GM21723 (cell line): ENCODE measurements at regions not wholly inside any gene's neighbourhood (a gene's known extent, or its start where the extent isn't known, plus 50 kb on each side); places are given as distances from the start of the nearest gene placed in this dataset.
"Not testable (repeated sequence)": the region's sequence is repeated elsewhere in the genome, so short reads cannot be mapped to it uniquely, and the experiment has no call there.

Experiments used
- ATAC-seq: cut with Tn5 transposase; IDR thresholded peaks from one replicate; pipeline ENCODE4 v1.9.1; 2021; ENCODE audit warnings: mild to moderate bottlenecking, moderate library complexity; ENCODE audit not compliant: unreplicated experiment

DNA sequence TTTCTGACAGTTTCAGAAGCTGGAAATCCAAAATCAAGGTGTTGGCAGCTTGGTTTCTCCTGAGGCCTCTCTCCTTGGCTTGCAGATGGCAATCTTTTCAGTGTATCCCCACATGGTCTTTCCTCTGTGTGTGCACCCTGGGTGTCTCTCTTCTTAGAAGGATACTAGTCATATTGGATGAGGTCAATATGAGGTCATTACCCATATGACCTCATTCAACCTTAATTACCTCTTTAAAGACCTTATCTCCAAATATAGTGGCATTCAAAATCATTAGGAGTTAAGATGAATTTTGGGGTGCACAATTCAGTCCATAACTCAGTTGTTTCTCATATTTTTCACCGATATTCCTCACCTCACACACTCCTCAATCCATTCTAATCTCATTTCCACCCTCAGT is 92.4 kb upstream of the TGM3 start:
- ATAC-seq, result no peak

GRCh38 chr20:2204021-2204420 is 91.8 kb upstream of the TGM3 start:
- ATAC-seq, result no peak

GRCh38 chr20:2206957-2207769 is 88.6 kb upstream of the TGM3 start:
- peak; percentile 74 for ATAC-seq

- ATAC-seq, result peak; percentile 28
These were observed 88.1 kb upstream of the TGM3 start for GRCh38 chr20:2207770-2208097.

GRCh38 chr20:2208897-2209296 is 86.9 kb upstream of the TGM3 start:
- ATAC-seq, result no peak

GRCh38 chr20:2210646-2211552 is 84.9 kb upstream of the TGM3 start:
- ATAC-seq, result no peak

DNA sequence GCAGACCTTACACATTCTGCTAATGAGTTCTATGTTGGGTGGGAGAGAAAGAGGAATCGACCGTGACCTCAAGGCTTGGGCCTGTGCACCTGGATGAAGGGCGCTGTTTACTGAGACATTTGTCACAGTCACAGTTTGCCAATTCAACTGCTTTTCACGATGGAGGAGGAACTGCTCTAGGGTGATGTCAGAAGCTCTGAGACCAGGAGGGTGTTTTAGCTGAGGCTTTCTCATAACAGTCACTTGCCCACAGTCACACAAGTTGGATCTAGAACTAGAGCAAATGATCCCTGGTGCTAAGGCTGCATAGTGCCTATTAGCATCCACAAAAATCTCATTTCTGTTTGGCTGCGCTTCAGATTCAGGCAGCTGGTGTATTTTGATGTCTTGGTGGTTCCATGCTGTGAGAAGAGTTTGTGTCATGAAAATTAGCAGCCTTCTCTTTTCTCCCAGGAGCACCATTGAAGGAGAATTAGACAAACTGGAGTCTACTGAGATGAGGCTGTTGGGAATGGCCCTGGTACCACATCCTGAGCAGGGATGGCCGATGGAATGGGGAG is 83.3 kb upstream of the TGM3 start:
- ATAC-seq, result no peak

DNA sequence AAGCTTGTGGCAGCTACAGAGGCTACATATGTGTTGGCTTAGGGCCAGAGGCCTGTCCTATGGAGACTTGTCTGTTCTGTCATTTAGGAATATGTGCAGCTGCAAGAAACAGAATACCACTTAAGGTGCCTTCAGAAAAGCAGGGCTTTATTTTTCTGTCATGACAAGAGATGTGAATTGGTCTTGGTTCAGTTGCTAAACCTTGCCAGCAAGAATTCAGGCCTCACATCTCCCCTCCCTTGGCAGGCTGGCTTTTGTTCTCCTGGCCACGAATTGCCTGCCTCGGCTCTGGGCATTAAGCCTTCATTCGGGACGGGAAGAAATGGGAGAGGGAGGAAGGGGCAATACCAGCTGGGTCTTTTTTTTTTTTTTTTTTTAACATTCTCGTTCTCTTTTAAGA is 82.4 kb upstream of the TGM3 start:
- ATAC-seq, result no peak

- ATAC-seq, result no peak
These were observed 77.8 kb upstream of the TGM3 start for GRCh38 chr20:2217857-2218539.

DNA sequence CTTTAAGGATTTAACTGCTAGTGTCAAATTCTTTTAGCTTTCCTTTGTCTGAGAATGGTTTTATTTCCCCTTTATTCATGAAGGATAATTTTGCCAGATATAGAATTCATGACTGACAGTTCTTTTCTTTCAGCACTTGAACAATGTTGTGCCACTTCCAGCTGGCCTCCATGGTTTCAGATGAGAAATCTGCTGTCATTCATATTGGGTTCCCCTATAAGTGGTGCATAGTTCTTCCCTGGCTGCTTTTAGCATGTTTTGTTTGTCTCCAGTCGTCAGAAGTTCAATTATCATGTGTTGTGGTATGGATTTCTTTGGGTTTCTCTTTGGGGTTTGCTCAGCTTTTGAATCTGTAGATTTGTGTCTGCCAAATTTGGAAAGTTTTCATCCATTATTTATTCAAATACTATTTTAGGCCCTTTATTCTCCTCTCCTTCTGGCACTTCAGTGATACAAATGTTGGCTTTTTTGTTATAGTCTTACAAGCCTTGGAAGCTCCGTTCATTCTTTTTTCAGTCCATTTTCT is 76.3 kb upstream of the TGM3 start:
- ATAC-seq, result no peak

DNA sequence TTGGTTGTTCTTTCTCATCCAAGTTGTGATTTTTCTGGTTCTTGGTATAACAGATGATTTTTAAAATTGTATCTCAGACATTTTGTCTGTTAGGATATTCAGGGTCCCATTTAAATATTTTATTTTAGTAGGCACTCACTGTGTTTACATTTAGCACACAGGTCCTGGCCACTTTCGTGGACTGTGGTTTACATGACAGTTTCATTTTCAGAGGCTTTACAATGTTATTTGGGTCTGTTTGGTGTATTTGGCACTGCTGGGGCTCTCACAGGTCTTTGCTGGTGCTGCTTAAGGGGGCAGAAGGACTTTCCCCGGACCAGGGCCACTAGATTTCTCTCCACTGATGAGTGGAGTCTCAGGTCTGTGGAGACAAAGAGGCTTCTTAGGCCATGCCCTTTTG is 75.5 kb upstream of the TGM3 start:
- no peak for ATAC-seq

DNA sequence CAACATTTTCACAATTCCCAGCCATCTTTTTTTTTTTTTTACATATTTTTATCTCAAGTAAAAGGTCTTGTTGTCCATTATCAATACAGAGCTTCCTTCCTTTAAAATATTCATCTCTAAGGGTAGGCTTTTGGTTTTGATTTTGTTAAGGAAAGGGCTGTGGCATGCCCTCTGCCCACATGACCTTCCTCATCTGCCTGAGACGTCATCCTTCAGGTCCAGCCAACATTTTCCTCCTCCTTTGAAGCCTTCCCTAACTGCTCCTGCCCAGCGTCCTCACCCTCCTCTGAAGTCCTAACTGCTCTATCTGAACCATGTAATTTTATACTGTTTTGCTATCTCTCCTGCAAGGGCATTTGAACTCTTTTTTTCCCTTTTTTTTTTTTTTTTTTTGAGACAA is 73.9 kb upstream of the TGM3 start:
- no peak for ATAC-seq

DNA sequence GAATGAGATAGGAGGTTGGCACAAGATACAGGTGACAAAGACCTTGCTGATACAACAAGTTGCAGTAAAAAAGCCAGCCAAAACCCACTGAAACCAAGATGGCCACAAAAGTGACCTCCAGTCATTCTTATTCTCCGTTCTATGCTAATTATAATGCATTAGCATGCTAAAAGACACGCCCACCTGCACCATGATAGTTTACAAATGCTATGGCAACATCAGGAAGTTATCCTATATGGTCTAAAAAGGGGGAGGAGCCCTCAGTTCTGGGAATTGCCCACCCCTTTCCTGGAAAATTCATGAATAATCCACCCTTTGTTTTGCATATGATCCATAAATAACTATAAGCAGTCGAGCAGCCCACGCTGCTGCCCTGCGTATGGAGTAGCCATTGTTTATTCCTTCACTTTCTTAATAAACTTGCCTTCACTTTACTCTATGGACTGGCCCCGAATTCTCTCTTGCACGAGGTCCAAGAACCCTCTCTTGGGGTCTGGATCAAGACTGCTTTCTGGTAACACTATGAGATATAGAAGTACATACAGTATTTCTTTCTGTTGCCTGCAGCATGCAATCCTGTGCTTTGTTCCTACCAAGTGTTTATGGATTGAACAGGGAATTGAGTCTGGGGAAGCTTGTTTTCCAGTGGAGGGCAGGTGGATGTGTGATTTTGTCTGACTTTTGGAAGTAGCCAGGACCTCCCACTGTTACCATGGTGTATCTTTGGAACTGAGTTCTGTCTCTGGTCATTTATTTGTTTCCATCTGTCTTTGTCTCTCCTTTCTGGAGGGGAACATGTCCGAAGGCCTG is 72.0 kb upstream of the TGM3 start:
- no peak for ATAC-seq

GRCh38 chr20:2224368-2224639 is 71.5 kb upstream of the TGM3 start:
- ATAC-seq, result no peak

DNA sequence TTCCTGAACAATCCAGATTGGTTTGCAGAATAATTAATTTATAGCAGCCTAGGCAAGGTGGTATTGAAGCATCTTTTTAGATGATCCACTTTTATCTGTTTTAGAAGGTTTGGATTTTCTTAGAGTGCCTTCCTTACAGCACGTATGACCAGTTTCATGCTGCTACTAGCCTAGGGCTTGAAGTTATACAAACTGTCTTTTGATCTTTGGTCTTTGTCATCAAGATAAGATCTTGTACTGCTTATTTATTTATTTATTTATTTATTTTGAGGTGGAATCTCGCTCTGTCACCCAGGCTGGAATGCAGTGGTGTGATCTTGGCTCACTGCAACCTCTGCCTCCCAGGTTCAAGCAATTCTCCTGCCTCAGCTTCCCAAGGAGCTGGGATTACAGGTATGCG is 68.5 kb upstream of the TGM3 start:
- not testable (repeated sequence) for ATAC-seq

DNA sequence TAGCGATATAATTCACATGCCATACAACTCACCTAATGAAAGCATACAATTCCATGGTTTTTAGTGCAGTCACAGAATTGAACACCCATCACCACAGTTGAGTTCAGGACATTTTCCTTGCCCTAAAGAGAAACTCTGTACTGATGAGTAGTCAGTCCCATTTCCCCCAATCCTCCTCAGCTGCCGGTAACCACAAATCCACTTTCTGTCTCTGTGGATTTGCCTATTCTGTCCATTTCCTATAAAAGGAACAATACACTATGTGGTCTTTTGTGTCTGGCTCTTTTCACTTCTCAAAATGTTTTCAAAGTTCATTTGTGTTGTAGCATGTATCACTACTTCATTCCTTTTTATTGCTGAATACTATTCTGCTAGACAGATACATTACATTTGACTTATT is 67.9 kb upstream of the TGM3 start:
- no peak for ATAC-seq

- ATAC-seq, result no peak
These were observed 66.9 kb upstream of the TGM3 start for GRCh38 chr20:2228926-2229325.

DNA sequence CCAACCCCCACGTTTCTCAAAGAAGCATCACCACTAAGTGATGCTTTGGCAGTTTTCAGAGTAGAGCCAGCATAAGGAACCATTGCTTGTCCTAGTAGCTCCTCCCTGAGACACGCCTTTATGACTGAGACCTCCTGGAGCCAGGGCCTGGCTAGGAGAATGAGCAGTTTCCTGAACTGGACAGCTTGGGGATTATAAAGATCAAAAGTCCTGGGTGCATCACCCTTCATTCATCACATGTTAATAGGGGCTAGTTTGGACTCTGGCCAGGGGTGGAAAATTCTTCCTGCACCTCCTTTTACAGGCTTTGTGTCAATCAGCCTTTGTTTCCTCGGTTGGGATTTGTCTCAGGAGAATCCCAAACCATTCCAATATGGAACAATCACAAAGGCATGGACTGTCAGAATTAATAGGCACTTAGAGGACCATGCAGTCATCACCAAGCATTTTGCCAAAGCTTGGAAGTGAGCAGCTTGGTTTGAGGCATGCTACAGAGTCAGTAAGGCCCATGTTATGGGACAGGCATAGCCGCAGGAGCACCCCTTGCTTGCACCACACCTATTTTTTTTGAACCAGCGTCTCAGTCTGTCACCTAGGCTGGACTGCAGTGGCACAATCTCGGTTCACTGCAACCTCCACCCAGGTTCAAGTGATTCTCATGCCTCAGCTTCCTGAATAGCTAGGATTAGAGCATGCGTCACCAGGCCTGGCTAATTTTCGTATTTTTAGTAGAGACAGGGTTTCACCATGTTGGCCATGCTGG is 64.9 kb upstream of the TGM3 start:
- ATAC-seq, result no peak

DNA sequence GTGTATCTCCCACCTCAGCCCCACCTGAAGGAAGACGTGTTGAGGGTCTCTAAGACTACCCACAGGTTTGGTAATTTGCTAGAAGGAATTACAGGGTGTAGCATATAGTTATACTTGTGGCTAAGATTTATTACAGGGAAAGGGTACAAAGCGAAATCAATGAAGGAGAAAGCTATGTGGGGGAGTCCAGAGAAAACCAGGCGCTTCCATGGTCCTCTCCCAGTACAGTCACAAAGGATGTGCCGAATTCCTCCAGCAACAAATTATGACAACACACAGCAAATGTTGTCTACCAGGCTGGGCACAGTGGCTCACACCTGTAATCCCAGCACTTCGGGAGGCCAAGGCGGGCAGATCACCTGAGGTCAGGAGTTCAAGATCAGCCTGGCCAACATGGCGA is 64.1 kb upstream of the TGM3 start:
- ATAC-seq, result no peak
